MCF 10A (cell line): ENCODE measurements at regions not wholly inside any gene's neighbourhood (a gene's known extent, or its start where the extent isn't known, plus 50 kb on each side); places are given as distances from the start of the nearest gene placed in this dataset.
A peak's percentile ranks its signal among the peaks of the same experiment; 100 is the strongest.

Experiments used
- BruUV-seq: library from RNA; stranded (reverse); fragments of 400-500 nt; replicated peaks from 2 replicates; lab custom pipeline; 2021; lab: Mats Ljungman, UMichigan
- CTCF ChIA-PET: fragments of 300-600 bp; sonication (Branson Sonifier 250); formaldehyde crosslinking; extraction: SDS; loops from one replicate; lab custom pipeline; 2021; ENCODE audit warnings: antibody characterized with exemption, inconsistent platforms; lab: Yijun Ruan, JAX
- POLR2A ChIA-PET: fragments of 300-600, 350-650 bp; sonication (Branson Sonifier 250); formaldehyde crosslinking; extraction: SDS; loops from one replicate; lab custom pipeline; 2020; ENCODE audit warnings: antibody characterized with exemption, inconsistent platforms; lab: Yijun Ruan, JAX
- DNase-seq: peaks from one replicate; pipeline ENCODE4 v3.0.0-alpha.2; 2018; ENCODE audit not compliant: unreplicated experiment
- H3K27ac Mint-ChIP-seq: one replicate; pipeline ENCODE4 v1.8.0; 2022; ENCODE audit warnings: mild to moderate bottlenecking, low read depth, mixed read lengths; ENCODE audit not compliant: unreplicated experiment
- H3K27me3 Mint-ChIP-seq: one replicate; pipeline ENCODE4 v1.8.0; 2022; ENCODE audit warnings: mixed read lengths; ENCODE audit not compliant: insufficient read depth, unreplicated experiment
- H3K36me3 Mint-ChIP-seq: one replicate; pipeline ENCODE4 v1.8.0; 2022; ENCODE audit warnings: mild to moderate bottlenecking, moderate library complexity, mixed read lengths; ENCODE audit not compliant: insufficient read depth, unreplicated experiment
- H3K4me1 Mint-ChIP-seq: one replicate; pipeline ENCODE4 v1.8.0; 2022; ENCODE audit warnings: mixed read lengths; ENCODE audit not compliant: insufficient read depth, unreplicated experiment
- H3K4me3 Mint-ChIP-seq: one replicate; pipeline ENCODE4 v1.8.0; 2022; ENCODE audit warnings: mild to moderate bottlenecking, moderate library complexity, mixed read lengths; ENCODE audit not compliant: unreplicated experiment
- H3K9me3 Mint-ChIP-seq: one replicate; pipeline ENCODE4 v1.8.0; 2022; ENCODE audit warnings: mixed read lengths; ENCODE audit not compliant: unreplicated experiment
- intact Hi-C: fragments of 100-400 bp; cut with micrococcal nuclease; formaldehyde crosslinking; loops from 2 replicates; pipeline ENCODE4 v1.14.1; 2022
- TF ChIP-seq, protein P1 (sequence below): fragments of 200-600 bp; IDR thresholded peaks from one replicate; pipeline ENCODE4 v1.8.0; 2022; ENCODE audit warnings: antibody characterized with exemption, mild to moderate bottlenecking; ENCODE audit not compliant: unreplicated experiment

DNA sequence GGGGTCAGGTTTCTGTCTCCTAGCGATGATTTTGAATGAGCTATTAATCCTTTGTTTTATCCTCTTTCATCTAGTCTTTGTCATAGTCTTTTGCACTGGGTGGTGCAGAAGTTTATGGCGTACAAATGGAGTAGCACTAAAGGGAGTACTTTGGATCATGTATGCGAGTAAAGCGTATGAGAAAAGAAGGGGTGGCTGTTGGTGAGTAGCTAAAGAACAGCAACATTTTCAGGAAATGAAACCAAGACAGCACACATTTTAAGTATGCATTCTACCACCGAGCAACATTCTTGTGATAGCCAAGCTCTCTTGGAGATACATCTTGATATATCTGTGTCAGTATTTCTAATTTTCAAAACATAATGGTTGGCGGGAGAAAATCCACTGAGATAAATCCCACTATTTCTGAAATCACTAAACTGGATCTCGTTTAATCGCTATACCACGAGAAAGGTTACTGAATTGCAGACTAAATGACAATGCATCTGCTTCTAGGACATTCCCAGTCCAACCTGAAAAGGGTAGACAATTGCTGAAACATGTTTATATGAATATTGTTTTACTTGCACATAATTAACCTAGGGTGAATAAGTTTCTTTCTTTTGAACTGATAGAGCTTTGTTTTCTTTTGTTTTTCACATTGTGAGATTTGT lies 196.1 kb downstream of the TRIM27 start:
- H3K9me3 Mint-ChIP-seq: no peaks in the 10 kb centered on the region
- intact Hi-C loops: loop anchor here (5.0 kb wide), 2 partner anchors 85 to 170 kb away; no protein-coding TSS in a partner anchor
- ChIA-PET CTCF (interaction anchor here (0.5 to 1.7 kb wide), 11 partner anchors 16 to 926 kb away, joined by 3 to 6 read pairs (median 3); no protein-coding TSS in a partner anchor), POLR2A (interaction anchor here (0.8 to 3.2 kb wide), 13 partner anchors 10 to 170 kb away, joined by 3 to 19 read pairs (median 4); no protein-coding TSS in a partner anchor)
- peaks cover 1% of the 10 kb centered on the region for H3K27me3 Mint-ChIP-seq
- TF ChIP-seq, protein P1, sequence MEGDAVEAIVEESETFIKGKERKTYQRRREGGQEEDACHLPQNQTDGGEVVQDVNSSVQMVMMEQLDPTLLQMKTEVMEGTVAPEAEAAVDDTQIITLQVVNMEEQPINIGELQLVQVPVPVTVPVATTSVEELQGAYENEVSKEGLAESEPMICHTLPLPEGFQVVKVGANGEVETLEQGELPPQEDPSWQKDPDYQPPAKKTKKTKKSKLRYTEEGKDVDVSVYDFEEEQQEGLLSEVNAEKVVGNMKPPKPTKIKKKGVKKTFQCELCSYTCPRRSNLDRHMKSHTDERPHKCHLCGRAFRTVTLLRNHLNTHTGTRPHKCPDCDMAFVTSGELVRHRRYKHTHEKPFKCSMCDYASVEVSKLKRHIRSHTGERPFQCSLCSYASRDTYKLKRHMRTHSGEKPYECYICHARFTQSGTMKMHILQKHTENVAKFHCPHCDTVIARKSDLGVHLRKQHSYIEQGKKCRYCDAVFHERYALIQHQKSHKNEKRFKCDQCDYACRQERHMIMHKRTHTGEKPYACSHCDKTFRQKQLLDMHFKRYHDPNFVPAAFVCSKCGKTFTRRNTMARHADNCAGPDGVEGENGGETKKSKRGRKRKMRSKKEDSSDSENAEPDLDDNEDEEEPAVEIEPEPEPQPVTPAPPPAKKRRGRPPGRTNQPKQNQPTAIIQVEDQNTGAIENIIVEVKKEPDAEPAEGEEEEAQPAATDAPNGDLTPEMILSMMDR: no peak
- no peak for DNase-seq
- peaks cover 3% of the 10 kb centered on the region for H3K4me1 Mint-ChIP-seq
- peak overlapping the region; percentile 86 for H3K27ac Mint-ChIP-seq
- peak overlapping the region; percentile 84 for H3K4me3 Mint-ChIP-seq
- H3K36me3 Mint-ChIP-seq: peaks cover 8% of the 10 kb centered on the region
- BruUV-seq: no TSS peak

DNA sequence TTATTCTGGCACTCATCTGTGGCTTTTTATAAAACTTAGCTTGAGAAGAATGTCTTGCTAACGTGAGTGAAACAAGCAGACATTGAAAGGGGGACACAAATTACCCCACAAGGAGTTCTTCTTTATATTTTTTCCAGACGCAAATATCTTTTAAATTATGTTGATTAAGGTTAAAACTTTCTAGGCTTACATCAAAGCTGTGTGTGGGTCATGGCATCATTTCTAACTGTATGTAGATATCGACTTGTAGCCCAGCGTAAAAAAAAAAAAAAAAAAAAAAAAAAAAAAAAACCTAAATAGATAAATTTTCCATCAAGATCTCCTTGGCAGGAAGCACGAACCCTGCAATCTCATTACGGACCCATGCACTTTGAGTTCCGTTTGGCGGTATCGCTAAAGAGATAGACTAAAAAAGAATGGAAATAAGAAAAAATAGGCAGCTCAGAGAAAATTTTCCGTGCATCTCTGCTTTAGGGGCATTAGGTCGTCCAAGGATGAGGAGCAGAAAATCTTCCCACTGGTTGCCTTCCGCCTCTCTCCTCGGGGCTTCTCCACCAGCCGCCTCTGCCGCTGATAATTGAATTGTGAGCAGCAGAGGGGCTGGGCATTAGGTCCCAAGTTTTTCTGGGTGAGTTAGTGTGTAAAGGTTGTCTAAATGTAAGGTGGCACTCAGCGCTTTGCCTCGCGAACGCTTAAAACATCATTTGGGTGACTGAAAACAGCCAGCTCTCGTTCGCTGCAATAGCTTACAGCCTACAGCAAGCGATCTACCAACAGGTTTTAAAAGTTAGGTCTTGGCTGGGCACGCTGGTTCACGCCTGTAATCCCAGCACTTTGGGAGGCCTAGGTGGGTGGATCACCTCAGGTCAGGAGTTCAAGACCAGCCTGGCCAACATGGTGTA lies 194.0 kb downstream of the TRIM27 start:
- TF ChIP-seq, protein P1: no peak
- peaks cover 3% of the 10 kb centered on the region for H3K4me1 Mint-ChIP-seq
- H3K27me3 Mint-ChIP-seq: peaks cover 17% of the 10 kb centered on the region
- no peak for DNase-seq
- ChIA-PET CTCF (interaction anchor here (0.7 kb wide), 1 partner anchor 82 kb away, joined by 3 read pairs; no protein-coding TSS in a partner anchor), POLR2A (interaction anchor here (0.5 to 3.2 kb wide), 17 partner anchors 8 to 902 kb away, joined by 3 to 19 read pairs (median 4); a partner anchor contains a TSS)
- no peaks in the 10 kb centered on the region for H3K9me3 Mint-ChIP-seq
- intact Hi-C loops: loop anchor here (5.0 kb wide), 2 partner anchors 83 to 168 kb away; no protein-coding TSS in a partner anchor
- peaks cover 8% of the 10 kb centered on the region for H3K36me3 Mint-ChIP-seq
- no TSS peak for BruUV-seq
- H3K4me3 Mint-ChIP-seq: peak overlapping the region; percentile 84
- H3K27ac Mint-ChIP-seq: peak overlapping the region; percentile 86

DNA sequence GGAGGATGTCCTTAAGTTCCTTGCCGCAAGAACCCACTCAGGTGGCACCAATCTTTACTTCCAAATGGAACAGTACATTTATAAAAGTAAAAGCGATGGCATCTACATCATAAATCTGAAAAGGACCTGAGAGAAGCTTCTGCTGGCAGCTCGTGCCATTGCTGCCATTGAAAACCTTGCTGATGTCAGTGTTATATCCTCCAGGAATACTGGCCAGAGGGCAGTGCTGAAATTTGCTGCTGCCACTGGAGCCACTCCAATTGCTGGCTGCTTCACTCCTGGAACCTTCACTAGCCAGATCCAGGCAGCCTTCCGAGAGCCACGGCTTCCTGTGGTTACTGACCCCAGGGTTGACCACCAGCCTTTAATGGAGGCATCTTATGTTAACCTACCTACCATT lies 191.7 kb downstream of the TRIM27 start:
- Mint-ChIP-seq H3K9me3 (no peaks in the 10 kb centered on the region), H3K4me1 (peaks cover 14% of the 10 kb centered on the region), H3K27ac (no peak overlapping the region), H3K36me3 (peaks cover 8% of the 10 kb centered on the region), H3K27me3 (peaks cover 17% of the 10 kb centered on the region), H3K4me3 (no peak overlapping the region)
- TF ChIP-seq, protein P1: no peak
- ChIA-PET CTCF (interaction anchor here (0.6 kb wide), 1 partner anchor 104 kb away, joined by 3 read pairs; no protein-coding TSS in a partner anchor), POLR2A (interaction anchor here (0.9 kb wide), 1 partner anchor 33 kb away, joined by 4 read pairs; no protein-coding TSS in a partner anchor)
- no peak for DNase-seq
- intact Hi-C loops: no loop called here
- BruUV-seq: no TSS peak
